CD4-positive, alpha-beta T cell treated with Interleukin-17A for 1 hour (primary cell): ENCODE measurements at regions not wholly inside any gene's neighbourhood (a gene's known extent, or its start where the extent isn't known, plus 50 kb on each side); places are given as distances from the start of the nearest gene placed in this dataset.

Experiments
- DNase-seq: peaks from one replicate; pipeline ENCODE4 v3.0.0-alpha.2; 2020

DNA sequence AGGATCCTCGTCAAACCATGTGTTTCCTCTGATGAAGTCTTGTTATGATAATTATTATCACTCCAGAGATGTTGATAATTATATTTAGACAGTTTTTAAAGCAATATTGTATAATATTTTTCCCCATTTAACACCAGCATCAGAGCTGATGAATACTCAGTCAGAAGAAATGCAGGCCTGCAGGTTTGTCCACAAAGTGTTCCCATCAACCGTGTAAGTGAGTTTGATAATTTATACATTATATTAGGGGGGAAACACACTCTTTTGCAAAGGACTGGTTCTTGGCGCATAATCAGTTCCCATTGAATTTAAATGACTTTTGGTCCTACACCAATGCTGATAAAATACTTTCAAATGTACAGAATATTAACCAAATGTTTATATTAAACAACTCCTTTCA, 454.8 kb downstream of the TOX3 start:
- no peak for DNase-seq

DNA sequence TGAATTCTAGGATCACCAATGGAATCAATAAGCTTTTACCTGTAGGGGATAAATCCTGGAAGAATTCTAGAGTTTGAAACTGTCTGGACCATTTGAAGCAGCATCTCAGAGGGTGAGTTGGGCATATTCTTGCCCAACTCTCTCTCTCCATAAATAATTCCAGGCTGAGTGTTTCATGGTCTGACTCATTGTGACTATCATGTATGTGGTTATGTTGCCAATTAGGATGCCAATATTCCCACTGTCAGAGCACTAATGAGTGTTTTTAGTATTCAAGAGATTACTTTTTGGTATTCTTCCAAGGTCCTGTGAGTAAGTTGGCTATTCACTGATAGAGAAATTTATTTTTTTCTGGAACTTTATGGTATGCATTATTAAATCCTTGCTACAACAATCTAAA, 456.9 kb downstream of the TOX3 start:
- DNase-seq = no peak

DNA sequence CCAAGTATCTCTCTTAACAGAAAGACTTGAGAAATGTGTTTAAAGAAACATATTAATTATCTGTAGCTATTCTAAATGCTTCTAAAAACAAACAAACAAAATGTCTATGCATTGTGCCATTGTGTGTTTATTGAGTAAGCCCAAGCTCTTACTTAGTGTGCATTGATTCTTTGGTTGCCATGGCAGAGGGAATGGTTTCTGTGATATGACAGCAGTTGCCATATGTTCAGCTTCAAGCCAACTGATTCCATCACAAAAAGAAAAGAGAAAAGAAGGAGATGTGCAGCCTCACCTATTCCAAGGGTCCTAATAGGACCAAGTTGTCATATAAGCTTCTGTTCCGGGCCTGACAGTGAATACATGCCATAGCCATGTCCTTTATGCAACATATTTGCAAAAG, 457.5 kb downstream of the TOX3 start:
- DNase-seq = no peak

DNA sequence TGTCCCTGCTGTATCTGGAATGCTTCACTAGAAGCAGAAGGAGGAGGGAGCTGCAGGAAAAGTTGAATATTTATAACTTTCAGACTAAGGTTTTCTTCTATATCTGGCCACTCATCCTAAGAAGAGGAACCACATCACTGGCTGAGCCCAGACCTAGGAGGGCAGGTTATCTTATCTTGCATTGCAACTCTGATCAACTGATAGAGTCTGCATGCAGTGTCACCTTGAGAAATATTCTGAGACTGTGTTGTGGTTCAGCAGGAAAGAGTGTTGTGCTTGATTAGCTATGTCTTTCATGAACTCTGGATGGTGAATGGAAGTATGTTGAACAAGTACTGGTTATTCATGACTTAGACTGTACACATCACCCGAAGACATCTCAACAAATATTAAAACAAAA, 460.0 kb downstream of the TOX3 start:
- no peak for DNase-seq

DNA sequence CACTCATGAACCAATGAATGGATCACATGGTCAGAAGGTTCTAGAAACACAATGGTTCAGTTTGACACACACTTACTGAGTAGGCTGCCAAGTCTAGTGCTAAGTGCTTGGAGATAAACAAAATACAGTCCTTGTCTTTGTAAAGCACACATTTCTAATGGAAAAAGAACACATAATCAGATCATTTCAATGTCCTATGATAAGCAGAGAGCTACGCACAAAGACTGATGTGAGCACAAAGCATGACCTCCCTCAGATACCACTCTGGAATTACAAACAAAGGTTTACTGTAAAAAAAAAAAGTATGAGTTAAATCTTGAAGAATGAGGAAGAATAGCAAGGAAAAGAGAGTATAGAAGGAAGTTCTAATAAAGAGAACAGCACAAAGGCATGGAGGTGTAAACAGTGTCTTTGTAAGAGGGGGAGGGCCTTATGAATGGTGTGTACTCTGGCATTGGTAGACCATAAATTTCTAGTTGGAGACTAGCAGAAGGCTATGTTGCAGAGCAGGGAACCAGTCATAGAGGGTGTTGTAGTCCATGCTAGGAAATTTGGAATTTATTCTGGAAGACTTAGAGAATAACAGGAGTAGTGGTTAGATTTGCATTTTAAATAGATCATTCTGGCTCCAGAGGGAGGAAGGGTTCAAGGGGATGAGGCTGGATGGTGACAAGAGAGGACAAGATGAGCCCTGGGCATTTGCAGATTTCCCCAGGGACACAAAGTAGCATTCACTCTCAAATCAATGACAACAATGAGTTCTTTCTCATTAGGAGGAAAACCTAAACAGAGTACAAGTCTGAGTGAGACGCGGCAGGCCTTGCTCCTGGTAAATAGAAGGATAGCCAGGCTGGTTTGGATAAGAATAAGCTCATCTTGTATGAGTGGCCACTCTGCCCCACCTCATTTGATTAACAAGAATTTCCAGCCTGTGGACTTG, 468.0 kb downstream of the TOX3 start:
- no peak for DNase-seq

DNA sequence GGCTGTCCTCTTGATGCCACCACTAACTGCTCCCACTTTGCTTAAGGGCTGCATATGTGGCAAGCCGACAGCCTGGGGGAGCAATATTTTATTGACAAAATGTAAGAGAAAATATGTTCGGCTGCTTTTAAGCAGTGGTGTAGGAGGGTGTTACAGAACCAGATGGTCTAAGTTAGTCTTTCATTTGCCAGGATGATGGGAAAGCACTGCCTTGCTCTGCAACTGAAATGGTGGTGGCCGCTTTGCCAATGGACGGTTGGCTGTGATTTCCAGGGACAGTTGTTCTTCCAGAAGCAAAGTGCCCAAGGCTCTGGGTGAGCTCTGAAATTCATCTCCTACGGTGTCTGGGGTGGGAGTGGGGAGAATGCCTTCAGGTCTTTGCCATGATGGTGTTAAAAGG, 469.3 kb downstream of the TOX3 start:
- DNase-seq = no peak

DNA sequence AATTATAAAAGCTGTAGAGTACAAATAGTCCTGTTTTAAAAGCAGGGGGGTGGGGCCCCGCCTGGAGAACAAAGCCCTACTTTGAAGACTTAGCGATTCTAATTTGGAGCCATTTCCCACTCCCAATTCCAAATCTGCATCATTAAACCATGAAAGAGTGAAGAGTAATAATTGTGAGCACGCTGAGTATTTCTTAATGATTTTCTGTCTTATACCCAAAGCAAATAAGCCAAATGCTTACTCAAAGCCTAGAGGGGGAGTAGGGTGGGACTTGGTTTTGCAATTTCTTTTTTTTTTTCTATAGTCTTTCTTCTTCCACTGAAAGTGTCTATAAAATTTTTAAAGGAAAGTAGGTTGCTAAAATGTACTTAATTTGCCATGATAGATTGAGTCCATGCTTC, 470.1 kb downstream of the TOX3 start:
- no peak for DNase-seq

DNA sequence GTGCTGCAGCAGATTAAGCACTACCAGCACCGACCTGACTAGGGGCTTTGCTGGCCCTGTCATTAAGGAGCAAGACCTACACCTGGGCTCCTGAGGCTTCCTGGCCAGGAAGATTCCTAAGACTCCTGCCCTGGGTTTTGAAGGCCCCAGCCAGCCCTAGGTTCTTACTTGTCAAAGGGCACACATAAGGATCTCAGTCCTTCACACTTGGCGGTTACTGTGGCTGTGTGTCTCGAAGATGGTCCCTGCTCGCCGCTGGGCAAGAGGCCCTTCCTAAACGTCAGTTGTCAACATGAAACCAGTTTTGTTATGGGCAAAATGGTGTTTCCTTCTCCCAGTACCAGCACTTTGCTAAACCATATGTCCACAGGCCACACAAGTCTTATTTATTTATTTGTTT, 470.6 kb downstream of the TOX3 start:
- no peak for DNase-seq

DNA sequence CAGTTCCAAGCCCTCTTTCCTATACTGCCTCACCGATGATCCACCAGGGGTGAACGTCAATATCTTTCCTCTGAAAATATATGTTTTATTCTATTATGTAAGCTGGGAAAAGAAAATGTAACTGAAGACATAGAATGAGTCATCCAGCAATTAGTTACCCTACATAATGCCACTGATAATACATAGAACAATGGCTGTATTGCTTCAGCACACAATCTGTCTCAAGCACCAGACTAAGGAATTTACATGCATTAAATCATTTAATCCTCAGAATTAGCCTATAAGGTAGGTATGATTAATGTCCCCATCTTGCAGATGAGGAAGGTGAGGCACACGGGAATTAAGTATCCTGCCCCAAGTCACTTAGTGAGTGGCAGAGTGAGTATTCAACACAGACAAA, 472.8 kb downstream of the TOX3 start:
- DNase-seq = no peak

DNA sequence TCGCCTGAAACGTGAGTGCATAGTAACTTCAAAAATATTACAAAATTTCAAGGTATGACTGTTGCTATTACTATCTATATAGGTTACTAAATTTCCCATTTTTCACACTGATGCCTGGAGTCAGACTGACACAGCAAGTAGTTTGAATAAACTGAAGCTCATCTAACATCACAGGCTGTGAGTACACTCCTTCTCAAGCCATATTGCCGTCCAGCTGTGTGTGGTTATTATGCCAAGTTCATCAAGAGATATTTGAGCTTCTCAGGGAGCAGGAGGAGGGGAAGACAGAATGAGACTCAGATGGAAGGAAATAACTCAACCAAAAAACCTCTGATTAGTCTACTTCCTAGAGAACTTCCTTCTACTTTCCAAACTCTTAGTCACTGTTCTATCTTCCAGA, 473.9 kb downstream of the TOX3 start:
- DNase-seq = no peak

DNA sequence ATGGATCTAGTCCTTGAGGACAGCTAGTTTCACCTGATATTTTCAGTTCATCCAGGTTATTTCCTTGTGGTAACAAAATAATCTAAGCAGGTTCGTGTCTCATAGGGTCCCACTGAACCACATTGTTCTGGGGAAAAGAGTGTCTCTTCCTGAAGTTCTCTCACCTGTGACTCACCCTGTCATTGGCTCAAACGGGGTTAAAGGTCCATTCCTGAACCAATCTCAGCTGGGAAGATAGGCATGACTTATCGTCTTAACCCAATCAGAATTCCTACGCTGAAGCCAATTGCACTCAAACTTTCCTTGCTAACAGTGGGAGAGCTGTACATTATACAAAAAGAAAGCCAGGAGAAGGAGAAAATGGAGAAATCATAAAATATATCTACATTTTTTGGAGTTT, 475.8 kb downstream of the TOX3 start:
- no peak for DNase-seq

DNA sequence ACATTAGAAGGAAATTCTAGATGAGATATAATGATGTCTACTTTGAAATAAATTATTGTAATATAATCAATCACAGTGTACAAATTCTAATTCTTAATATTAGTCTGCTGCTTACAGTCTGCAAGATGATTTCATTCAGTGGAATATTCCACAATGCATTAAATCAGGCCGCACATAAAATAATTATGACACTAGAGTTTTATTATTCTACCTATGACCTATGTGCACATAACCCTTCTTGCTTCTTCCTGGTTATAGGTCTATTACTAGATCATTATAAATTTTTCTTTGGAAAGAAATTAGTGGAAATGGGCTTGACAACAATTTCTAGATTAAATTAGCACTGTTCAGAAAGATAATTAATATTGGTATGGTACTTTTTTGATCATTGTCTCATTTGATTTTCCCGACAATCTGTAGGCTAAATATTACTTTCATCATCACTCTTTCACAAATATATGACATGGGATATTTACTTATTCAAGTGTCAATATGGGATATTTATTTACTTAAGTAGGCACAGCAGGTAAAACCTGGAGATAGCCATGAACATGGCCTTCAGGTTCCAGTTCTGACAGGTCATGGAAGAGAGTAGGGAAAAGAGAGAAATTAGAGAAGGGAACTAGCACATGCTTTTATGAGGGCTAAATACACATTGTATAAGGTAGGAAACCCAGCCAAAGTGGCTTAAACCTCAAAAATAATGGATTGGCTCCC, 476.4 kb downstream of the TOX3 start:
- no peak for DNase-seq

DNA sequence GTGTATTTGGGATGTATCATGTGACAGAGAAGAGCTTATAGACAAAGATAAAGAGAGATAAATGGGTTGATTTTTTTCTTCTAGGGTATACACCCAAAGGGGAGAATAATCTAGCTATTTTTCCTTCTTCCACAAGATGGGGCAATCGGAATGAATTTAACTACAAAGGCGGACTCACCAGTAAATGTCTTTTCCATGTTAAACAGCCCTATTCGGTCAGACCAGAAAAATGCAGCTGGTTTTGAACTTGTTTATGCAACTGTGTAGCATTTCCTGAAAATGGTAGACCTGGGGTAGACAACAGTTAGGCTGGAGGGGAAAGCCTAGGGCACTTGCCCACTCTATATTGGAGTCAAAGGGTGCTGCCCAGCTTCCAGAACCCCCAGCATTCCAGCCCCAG, 477.1 kb downstream of the TOX3 start:
- no peak for DNase-seq

DNA sequence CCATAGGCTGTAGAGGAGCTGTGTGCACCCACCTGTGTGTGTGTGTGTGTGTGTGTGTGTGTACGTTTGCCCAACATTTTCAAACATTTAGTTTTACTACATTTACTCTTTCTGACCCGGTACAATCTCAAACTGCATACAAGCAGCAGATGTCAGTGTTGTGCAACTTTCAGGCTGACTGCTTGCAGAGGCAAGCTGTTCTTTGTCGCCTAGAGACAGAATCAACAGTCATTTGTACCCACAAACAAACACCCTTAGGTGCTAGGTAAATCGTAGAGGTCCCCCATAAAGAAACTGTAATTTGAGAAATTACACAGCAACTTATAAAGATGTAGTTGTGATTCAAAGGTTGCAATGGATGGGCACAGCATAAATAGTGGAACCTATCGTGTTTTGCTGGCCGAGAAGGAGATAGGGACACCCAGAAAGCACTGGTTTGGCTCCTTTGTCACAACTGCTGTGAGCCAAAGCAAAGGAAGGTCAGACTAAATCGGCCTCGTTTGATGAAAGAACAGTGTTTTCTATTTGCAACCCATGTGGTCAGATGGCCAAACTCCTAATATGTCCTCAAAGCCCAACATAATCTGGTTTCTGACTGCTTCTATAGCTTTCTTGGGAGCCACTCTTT, 478.4 kb downstream of the TOX3 start:
- no peak for DNase-seq

DNA sequence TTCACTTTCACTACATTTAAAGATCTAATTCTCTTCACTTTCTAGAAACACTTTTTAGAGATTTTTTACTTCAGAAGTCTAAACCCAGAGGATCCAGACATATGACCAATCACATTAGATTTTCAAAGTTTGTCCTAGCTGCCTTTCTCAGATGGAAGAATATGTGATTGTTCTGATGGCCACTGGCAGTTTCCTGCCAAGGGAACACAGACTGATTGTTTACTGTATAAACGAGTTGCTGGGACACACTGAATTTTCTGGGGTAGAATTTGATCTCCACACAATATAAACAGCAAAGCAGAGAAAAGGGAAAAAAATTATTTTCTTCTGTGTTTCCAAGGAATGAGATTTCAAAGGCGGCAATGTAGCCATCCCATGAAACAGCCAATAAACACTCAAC, 480.0 kb downstream of the TOX3 start:
- no peak for DNase-seq

DNA sequence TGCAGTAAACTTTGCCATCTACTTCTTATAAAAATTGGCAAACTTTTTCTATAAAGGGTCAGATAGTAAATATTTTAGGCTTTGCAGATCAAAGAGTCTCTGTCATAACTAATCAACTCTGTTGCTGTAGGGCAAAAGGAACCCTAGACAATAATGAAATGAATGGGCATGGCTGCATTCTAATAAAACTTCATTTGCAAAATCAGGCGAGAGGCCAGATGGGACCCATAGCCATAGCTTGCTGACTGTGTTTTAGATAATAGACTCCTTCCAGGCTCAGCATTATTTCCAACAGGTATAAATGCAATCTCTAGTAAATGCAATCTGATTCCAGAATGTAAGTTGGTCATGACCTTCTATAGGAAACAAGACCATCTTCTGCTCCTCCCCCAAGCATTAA, 490.7 kb downstream of the TOX3 start:
- no peak for DNase-seq

DNA sequence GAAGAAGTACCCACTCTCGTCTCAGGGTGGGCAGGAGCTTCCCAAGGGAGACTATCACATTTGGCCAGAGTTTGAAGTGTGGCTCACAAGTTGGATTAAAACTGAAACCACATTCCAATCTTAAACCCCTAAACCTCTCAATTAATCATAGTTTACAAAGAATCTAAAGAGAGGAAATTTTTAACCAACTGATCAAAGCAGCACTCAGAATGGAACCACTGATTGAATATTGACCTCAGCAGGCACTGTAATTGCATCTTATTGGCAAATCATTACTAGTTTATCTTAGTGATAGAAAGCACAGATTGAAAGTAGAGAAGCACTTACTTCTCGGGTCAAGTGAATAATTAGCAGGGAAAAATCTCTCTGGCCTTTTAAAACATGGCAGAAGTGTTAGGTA, 491.6 kb downstream of the TOX3 start:
- no peak for DNase-seq

DNA sequence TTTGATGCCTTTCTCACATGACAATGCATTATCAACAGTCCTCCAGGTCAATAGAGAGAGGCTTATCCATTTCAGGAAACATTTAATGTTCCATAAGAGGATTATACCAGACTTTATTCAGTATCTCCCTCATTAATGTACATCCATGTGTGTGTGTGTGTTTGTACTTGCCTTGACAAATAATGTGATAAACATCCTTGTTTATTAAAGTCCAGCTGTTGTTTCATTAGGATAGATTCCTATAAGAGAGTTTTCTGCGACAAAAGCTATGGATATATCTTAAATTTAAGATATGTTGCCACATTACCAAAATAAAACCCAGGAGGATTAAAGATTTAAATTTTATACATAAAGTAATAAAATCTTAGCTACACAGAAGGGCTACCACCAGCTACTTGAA, 492.6 kb downstream of the TOX3 start:
- no peak for DNase-seq

DNA sequence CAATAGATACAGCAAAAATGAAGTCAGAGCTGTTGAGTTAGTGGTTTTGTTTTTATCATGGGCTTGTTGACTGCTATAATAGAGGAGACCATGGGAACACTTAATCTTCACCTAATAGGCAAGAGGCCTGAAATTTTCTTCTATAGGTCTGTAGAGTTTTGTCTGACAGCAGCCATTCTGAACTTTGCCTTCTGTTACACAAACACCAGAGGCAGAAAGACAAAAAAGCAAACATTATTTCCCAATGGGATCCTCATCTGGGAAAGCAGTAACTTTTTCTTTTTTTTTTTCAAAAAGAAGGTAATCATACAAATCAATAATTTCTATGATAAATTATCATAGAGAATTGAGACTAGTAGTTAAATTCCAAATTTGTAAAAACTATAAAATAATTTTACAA, 494.1 kb downstream of the TOX3 start:
- DNase-seq = no peak

DNA sequence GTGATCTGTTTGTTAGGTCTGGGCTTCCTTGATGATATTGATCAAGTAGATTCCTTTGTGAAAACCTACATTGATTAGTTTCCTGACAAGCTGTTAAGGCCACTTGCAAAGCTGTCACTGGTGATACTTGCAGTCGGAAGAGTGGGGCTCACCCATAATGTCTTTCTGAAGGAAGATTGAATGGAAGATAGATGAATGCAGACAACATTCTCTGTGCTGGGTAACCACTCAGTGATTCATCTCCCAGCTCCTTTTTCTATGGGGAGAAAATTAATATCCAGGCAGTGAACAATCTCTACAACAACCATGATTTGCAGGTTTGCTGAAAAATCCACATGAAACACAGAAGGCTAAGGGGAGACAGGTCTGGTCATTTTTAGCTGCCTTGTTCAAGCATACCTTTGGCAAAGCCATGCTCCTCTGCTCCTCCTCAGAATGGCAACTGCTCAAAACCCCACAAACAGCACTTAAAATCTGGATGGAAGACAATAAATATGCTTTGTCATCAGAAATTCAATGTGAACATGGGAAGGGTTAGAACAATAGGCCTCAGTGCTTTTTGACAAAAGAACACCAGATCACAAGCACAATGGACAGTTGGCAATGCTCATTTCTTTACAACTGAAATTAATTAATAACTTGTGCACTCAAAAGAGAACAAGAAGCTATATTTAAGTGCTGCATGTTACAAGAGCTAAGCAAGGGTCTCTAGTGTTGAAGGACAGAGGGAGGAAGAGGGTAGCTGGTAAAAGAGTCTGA, 495.4 kb downstream of the TOX3 start:
- no peak for DNase-seq

DNA sequence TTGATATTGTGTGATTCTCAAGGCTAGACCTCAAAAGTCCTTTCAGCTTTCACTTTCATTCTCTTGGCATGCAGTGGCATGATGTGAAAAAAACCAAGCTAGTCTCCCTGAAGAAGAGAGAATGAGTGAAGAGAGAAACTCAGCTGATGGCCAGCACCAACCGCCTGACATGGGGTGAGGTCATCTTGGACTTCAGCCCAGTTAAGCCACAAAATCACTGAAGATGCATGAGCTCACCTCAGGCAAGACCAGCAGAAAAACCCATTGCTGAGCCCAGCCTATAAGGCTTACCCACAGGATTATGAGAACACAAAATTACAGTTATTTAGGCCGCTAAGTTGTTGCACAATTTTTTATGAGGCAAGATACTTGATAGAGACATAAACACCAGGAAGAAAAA, 496.5 kb downstream of the TOX3 start:
- DNase-seq = no peak

DNA sequence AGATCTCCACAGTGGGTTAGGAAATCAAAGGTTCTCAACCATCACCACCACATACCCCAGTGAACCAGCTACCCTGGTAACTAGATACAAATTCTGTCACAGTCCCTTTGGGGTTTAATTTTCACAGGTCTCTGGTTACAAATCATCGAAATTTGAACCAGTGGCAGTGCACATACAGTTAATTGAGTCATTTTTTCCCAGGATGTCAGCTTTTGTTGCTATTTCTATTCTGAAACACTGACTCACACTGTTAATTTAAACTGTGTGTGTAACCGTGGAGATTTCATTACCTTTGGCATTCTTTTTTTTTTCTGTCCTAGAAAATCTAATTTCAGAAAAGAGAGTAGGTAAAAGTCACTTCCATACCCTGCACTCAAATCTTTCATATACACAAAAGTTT, 511.5 kb downstream of the TOX3 start:
- DNase-seq = no peak

DNA sequence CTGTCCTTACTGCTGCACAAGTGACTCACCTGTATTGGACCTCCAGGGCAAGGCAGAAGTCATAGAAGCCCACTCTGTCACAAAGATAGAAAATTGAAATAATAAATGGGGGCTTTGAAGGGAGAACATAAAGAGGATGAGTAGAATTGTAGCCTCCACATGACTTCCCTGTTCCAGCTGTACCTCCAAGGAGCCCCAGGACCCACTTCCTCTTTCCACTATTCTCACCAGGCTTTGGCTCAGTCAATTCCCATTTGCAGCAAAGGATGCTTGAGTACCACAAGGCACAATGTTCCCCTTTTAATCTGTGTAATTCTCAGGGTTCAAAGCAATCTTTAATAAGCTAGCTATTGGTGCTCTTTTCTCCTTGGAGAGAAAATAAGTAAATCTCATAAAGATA, 512.1 kb downstream of the TOX3 start:
- DNase-seq = no peak
